Caki2 (cell line): ENCODE measurements at regions not wholly inside any gene's neighbourhood (a gene's known extent, or its start where the extent isn't known, plus 50 kb on each side); places are given as distances from the start of the nearest gene placed in this dataset.
"Not testable (repeated sequence)": the region's sequence is repeated elsewhere in the genome, so short reads cannot be mapped to it uniquely, and the experiment has no call there.

ENCODE experiments used
- DNase-seq: peaks from one replicate; pipeline ENCODE4 v3.0.0-alpha.2; 2015; ENCODE audit warnings: low read depth
- in situ Hi-C: cut with HindIII; loops from 2 replicates; pipeline ENCODE4 v1.10.0; 2016; ENCODE audit warnings: low sequenced_read_pairs, low pct_unique_long_range_greater_than_20kb, mixed read lengths

GRCh38 chr2:234864506-234864905 is 87.3 kb upstream of the SH3BP4 start:
- in situ Hi-C loops: no loop called here
- DNase-seq: no peak

- in situ Hi-C loops: no loop called here
- DNase-seq: peak; percentile 22
Observed at GRCh38 chr2:234863043-234863934, 88.5 kb upstream of the SH3BP4 start.

- in situ Hi-C loops: no loop called here
- DNase-seq: no peak
Observed at GRCh38 chr2:234861841-234862735, 89.7 kb upstream of the SH3BP4 start.

- in situ Hi-C loops, DNase-seq: not testable (repeated sequence)
Observed at GRCh38 chr2:234859330-234859872, 92.4 kb upstream of the SH3BP4 start.

GRCh38 chr2:234858790-234859329 is 93.0 kb upstream of the SH3BP4 start:
- in situ Hi-C loops: no loop called here

GRCh38 chr2:234858145-234858544 is 93.7 kb upstream of the SH3BP4 start:
- in situ Hi-C loops: no loop called here
- no peak for DNase-seq

More at GRCh38 chr2:234858790-234859329, 93.0 kb upstream of the SH3BP4 start:
- DNase-seq: no peak

GRCh38 chr2:234853729-234854128 is 98.1 kb upstream of the SH3BP4 start:
- in situ Hi-C loops: no loop called here
- DNase-seq: no peak

GRCh38 chr2:234852941-234853340 is 98.9 kb upstream of the SH3BP4 start:
- in situ Hi-C loops: no loop called here
- DNase-seq: no peak

GRCh38 chr2:234852035-234852434 is 99.8 kb upstream of the SH3BP4 start:
- DNase-seq: no peak
- in situ Hi-C loops: no loop called here

GRCh38 chr2:234851451-234851850 is 100.4 kb upstream of the SH3BP4 start:
- no peak for DNase-seq
- in situ Hi-C loops: no loop called here

- in situ Hi-C loops: no loop called here
- DNase-seq: no peak
Observed at GRCh38 chr2:234850818-234851217, 101.0 kb upstream of the SH3BP4 start.

GRCh38 chr2:234849678-234850077 is 102.1 kb upstream of the SH3BP4 start:
- no peak for DNase-seq
- in situ Hi-C loops: no loop called here

- in situ Hi-C loops: no loop called here
- DNase-seq: no peak
Observed at GRCh38 chr2:234848578-234848977, 103.2 kb upstream of the SH3BP4 start.

- in situ Hi-C loops: no loop called here
- no peak for DNase-seq
Observed at GRCh38 chr2:234847639-234848038, 104.2 kb upstream of the SH3BP4 start.

- no peak for DNase-seq
Observed at GRCh38 chr2:234847364-234847635, 104.5 kb upstream of the SH3BP4 start.

GRCh38 chr2:234846599-234847363 is 105.0 kb upstream of the SH3BP4 start:
- in situ Hi-C loops: no loop called here
- no peak for DNase-seq

More at GRCh38 chr2:234847364-234847635, 104.5 kb upstream of the SH3BP4 start:
- in situ Hi-C loops: no loop called here

- no peak for DNase-seq
- in situ Hi-C loops: no loop called here
Observed at GRCh38 chr2:234845602-234846590, 105.9 kb upstream of the SH3BP4 start.
